ENCODE measurements at regions not wholly inside any gene's neighbourhood (a gene's known extent, or its start where the extent isn't known, plus 50 kb on each side); places are given as distances from the start of the nearest gene placed in this dataset.

GRCh38 chr3:65027335-65027734 is 339.5 kb upstream of the ADAMTS9 start:
- Histone ChIP-seq H3K27ac (ENCODE audit: low read depth in 1 of 2, low read length in 2 of 2) (no peak overlapping the region), H3K27me3 (ENCODE audit: control insufficient read depth in 1 of 2, insufficient read depth in 2 of 2, low read length in 1 of 2) (peaks cover 0 to 2% of the 10 kb centered on the region in 2 donors), H3K9me3 (ENCODE audit: control insufficient read depth, low read length) (no peaks in the 10 kb centered on the region), H3K4me3 (ENCODE audit: low read length in 2 of 2) (no peak overlapping the region), H3K36me3 (ENCODE audit: control insufficient read depth in 1 of 2, insufficient read depth in 2 of 2, low read length in 1 of 2) (no peaks in the 10 kb centered on the region), H3K4me1 (ENCODE audit: control insufficient read depth in 1 of 2, insufficient read depth in 2 of 2, low read length in 2 of 2) (no peaks in the 10 kb centered on the region)
- ATAC-seq (ENCODE audit: low FRiP score) (no peak), DNase-seq (no peak)
- 70 to 73% methylated on average over 8 of the region's 8 CpGs for WGBS, 2 donors
- intact Hi-C loops (cut with DNase I): loop anchor here in 1 of 2 donors (10.0 kb wide), 1 partner anchor 137 kb away; no protein-coding TSS in a partner anchor

GRCh38 chr3:65026151-65026550 is 338.4 kb upstream of the ADAMTS9 start:
- Histone ChIP-seq H3K9me3 (ENCODE audit: control insufficient read depth, low read length) (no peaks in the 10 kb centered on the region), H3K27ac (ENCODE audit: low read depth in 1 of 2, low read length in 2 of 2) (no peak overlapping the region), H3K4me1 (ENCODE audit: control insufficient read depth in 1 of 2, insufficient read depth in 2 of 2, low read length in 2 of 2) (no peaks in the 10 kb centered on the region), H3K36me3 (ENCODE audit: control insufficient read depth in 1 of 2, insufficient read depth in 2 of 2, low read length in 1 of 2) (no peaks in the 10 kb centered on the region), H3K27me3 (ENCODE audit: control insufficient read depth in 1 of 2, insufficient read depth in 2 of 2, low read length in 1 of 2) (peaks cover 0 to 2% of the 10 kb centered on the region in 2 donors), H3K4me3 (ENCODE audit: low read length in 2 of 2) (no peak overlapping the region)
- ATAC-seq (ENCODE audit: low FRiP score): no peak
- no peak for DNase-seq
- intact Hi-C loops (cut with DNase I): loop anchor here in 1 of 2 donors (10.0 kb wide), 1 partner anchor 139 kb away; no protein-coding TSS in a partner anchor
- 83 to 85% methylated on average over 9 of the region's 9 CpGs for WGBS, 2 donors

GRCh38 chr3:65024148-65024547 is 336.3 kb upstream of the ADAMTS9 start:
- Histone ChIP-seq H3K36me3 (ENCODE audit: control insufficient read depth in 1 of 2, insufficient read depth in 2 of 2, low read length in 1 of 2) (no peaks in the 10 kb centered on the region), H3K4me3 (ENCODE audit: low read length in 2 of 2) (no peak overlapping the region), H3K27me3 (ENCODE audit: control insufficient read depth in 1 of 2, insufficient read depth in 2 of 2, low read length in 1 of 2) (no peaks in the 10 kb centered on the region), H3K9me3 (ENCODE audit: control insufficient read depth, low read length) (no peaks in the 10 kb centered on the region), H3K27ac (ENCODE audit: low read depth in 1 of 2, low read length in 2 of 2) (no peak overlapping the region), H3K4me1 (ENCODE audit: control insufficient read depth in 1 of 2, insufficient read depth in 2 of 2, low read length in 2 of 2) (no peaks in the 10 kb centered on the region)
- DNase-seq (no peak), ATAC-seq (ENCODE audit: low FRiP score) (no peak)
- intact Hi-C loops (cut with DNase I): loop anchor here in 1 of 2 donors (10.0 kb wide), 1 partner anchor 141 kb away; no protein-coding TSS in a partner anchor
- 90 to 96% methylated on average over 7 of the region's 7 CpGs for WGBS, 2 donors

GRCh38 chr3:65020281-65021160 is 332.7 kb upstream of the ADAMTS9 start:
- Histone ChIP-seq H3K27me3 (ENCODE audit: control insufficient read depth in 1 of 2, insufficient read depth in 2 of 2, low read length in 1 of 2) (no peaks in the 10 kb centered on the region), H3K36me3 (ENCODE audit: control insufficient read depth in 1 of 2, insufficient read depth in 2 of 2, low read length in 1 of 2) (no peaks in the 10 kb centered on the region), H3K27ac (ENCODE audit: low read depth in 1 of 2, low read length in 2 of 2) (no peak overlapping the region), H3K4me1 (ENCODE audit: control insufficient read depth in 1 of 2, insufficient read depth in 2 of 2, low read length in 2 of 2) (no peaks in the 10 kb centered on the region), H3K9me3 (ENCODE audit: control insufficient read depth, low read length) (no peaks in the 10 kb centered on the region), H3K4me3 (ENCODE audit: low read length in 2 of 2) (no peak overlapping the region)
- DNase-seq (no peak), ATAC-seq (ENCODE audit: low FRiP score) (no peak)
- WGBS, 2 donors: 92 to 93% methylated on average over 5 of the region's 5 CpGs
- intact Hi-C loops (cut with DNase I): loop anchor here in 1 of 2 donors (10.0 kb wide), 1 partner anchor 144 kb away; no protein-coding TSS in a partner anchor

GRCh38 chr3:65019443-65020055 is 331.7 kb upstream of the ADAMTS9 start:
- 89 to 91% methylated on average over 9 of the region's 9 CpGs for WGBS, 2 donors
- no peak overlapping the region for H3K27ac ChIP-seq (ENCODE audit: low read depth in 1 of 2, low read length in 2 of 2)
- ATAC-seq (ENCODE audit: low FRiP score) (no peak), DNase-seq (no peak)
- no peaks in the 10 kb centered on the region for H3K4me1 ChIP-seq (ENCODE audit: control insufficient read depth in 1 of 2, insufficient read depth in 2 of 2, low read length in 2 of 2)
- no peaks in the 10 kb centered on the region for H3K36me3 ChIP-seq (ENCODE audit: control insufficient read depth in 1 of 2, insufficient read depth in 2 of 2, low read length in 1 of 2)
- no peaks in the 10 kb centered on the region for H3K9me3 ChIP-seq (ENCODE audit: control insufficient read depth, low read length)
- no peaks in the 10 kb centered on the region for H3K27me3 ChIP-seq (ENCODE audit: control insufficient read depth in 1 of 2, insufficient read depth in 2 of 2, low read length in 1 of 2)
- intact Hi-C loops (cut with DNase I): loop anchor here in 1 of 2 donors (10.0 kb wide), 1 partner anchor 145 kb away; no protein-coding TSS in a partner anchor
- no peak overlapping the region for H3K4me3 ChIP-seq (ENCODE audit: low read length in 2 of 2)

- no peaks in the 10 kb centered on the region for H3K4me1 ChIP-seq (ENCODE audit: control insufficient read depth in 1 of 2, insufficient read depth in 2 of 2, low read length in 2 of 2)
- H3K4me3 ChIP-seq (ENCODE audit: low read length in 2 of 2): no peak overlapping the region
- no peaks in the 10 kb centered on the region for H3K36me3 ChIP-seq (ENCODE audit: control insufficient read depth in 1 of 2, insufficient read depth in 2 of 2, low read length in 1 of 2)
- ATAC-seq (ENCODE audit: low FRiP score): no peak
- no peaks in the 10 kb centered on the region for H3K9me3 ChIP-seq (ENCODE audit: control insufficient read depth, low read length)
- H3K27me3 ChIP-seq (ENCODE audit: control insufficient read depth in 1 of 2, insufficient read depth in 2 of 2, low read length in 1 of 2): no peaks in the 10 kb centered on the region
- no peak for DNase-seq
- intact Hi-C loops (cut with DNase I): no loop called here
- no peak overlapping the region for H3K27ac ChIP-seq (ENCODE audit: low read depth in 1 of 2, low read length in 2 of 2)
Measured at GRCh38 chr3:65018801-65019200, 331.0 kb upstream of the ADAMTS9 start.

GRCh38 chr3:65017359-65017758 is 329.6 kb upstream of the ADAMTS9 start:
- no peaks in the 10 kb centered on the region for H3K36me3 ChIP-seq (ENCODE audit: control insufficient read depth in 1 of 2, insufficient read depth in 2 of 2, low read length in 1 of 2)
- H3K27me3 ChIP-seq (ENCODE audit: control insufficient read depth in 1 of 2, insufficient read depth in 2 of 2, low read length in 1 of 2): no peaks in the 10 kb centered on the region
- DNase-seq: no peak
- WGBS, 2 donors: 74 to 85% methylated on average over 1 of the region's 1 CpG
- H3K27ac ChIP-seq (ENCODE audit: low read depth in 1 of 2, low read length in 2 of 2): no peak overlapping the region
- no peak overlapping the region for H3K4me3 ChIP-seq (ENCODE audit: low read length in 2 of 2)
- intact Hi-C loops (cut with DNase I): no loop called here
- no peaks in the 10 kb centered on the region for H3K9me3 ChIP-seq (ENCODE audit: control insufficient read depth, low read length)
- H3K4me1 ChIP-seq (ENCODE audit: control insufficient read depth in 1 of 2, insufficient read depth in 2 of 2, low read length in 2 of 2): no peaks in the 10 kb centered on the region
- no peak for ATAC-seq (ENCODE audit: low FRiP score)

GRCh38 chr3:65015711-65016110 is 327.9 kb upstream of the ADAMTS9 start:
- no peaks in the 10 kb centered on the region for H3K27me3 ChIP-seq (ENCODE audit: control insufficient read depth in 1 of 2, insufficient read depth in 2 of 2, low read length in 1 of 2)
- intact Hi-C loops (cut with DNase I): no loop called here
- 2 to 6% methylated on average over 2 of the region's 2 CpGs for WGBS, 2 donors

More at GRCh38 chr3:65015711-65016110, 327.9 kb upstream of the ADAMTS9 start:
- ATAC-seq (ENCODE audit: low FRiP score) (no peak), DNase-seq (no peak)
- Histone ChIP-seq H3K4me3 (ENCODE audit: low read length in 2 of 2) (no peak overlapping the region), H3K9me3 (ENCODE audit: control insufficient read depth, low read length) (no peaks in the 10 kb centered on the region), H3K36me3 (ENCODE audit: control insufficient read depth in 1 of 2, insufficient read depth in 2 of 2, low read length in 1 of 2) (no peaks in the 10 kb centered on the region), H3K27ac (ENCODE audit: low read depth in 1 of 2, low read length in 2 of 2) (no peak overlapping the region), H3K4me1 (ENCODE audit: control insufficient read depth in 1 of 2, insufficient read depth in 2 of 2, low read length in 2 of 2) (no peaks in the 10 kb centered on the region)
